ENCODE measurements at regions not wholly inside any gene's neighbourhood (a gene's known extent, or its start where the extent isn't known, plus 50 kb on each side); places are given as distances from the start of the nearest gene placed in this dataset.

GRCh38 chr1:25041916-25042315, 111.8 kb upstream of the RUNX3 start:
- no peak for DNase-seq (ENCODE audit: low read depth)
- H3K4me3 ChIP-seq (replicated peaks; ENCODE audit: low read depth, low read length), result no peak overlapping the region
- no peak for TF ChIP-seq CTCF (IDR thresholded peaks at IDR 0.05; ENCODE audit: low read length, missing control alignments)

GRCh38 chr1:25040122-25040685, 110.1 kb upstream of the RUNX3 start:
- H3K4me3 ChIP-seq (replicated peaks; ENCODE audit: low read depth, low read length), result no peak overlapping the region
- no peak for TF ChIP-seq CTCF (IDR thresholded peaks at IDR 0.05; ENCODE audit: low read length, missing control alignments)
- DNase-seq (ENCODE audit: low read depth), result no peak

GRCh38 chr1:25039229-25039628, 109.2 kb upstream of the RUNX3 start:
- no peak for DNase-seq (ENCODE audit: low read depth)
- H3K4me3 ChIP-seq (replicated peaks; ENCODE audit: low read depth, low read length), result no peak overlapping the region
- TF ChIP-seq CTCF (IDR thresholded peaks at IDR 0.05; ENCODE audit: low read length, missing control alignments), result no peak

- H3K4me3 ChIP-seq (replicated peaks; ENCODE audit: low read depth, low read length), result no peak overlapping the region
- no peak for DNase-seq (ENCODE audit: low read depth)
- no peak for TF ChIP-seq CTCF (IDR thresholded peaks at IDR 0.05; ENCODE audit: low read length, missing control alignments)
These were observed 108.6 kb upstream of the RUNX3 start for GRCh38 chr1:25038699-25039098.

- DNase-seq (ENCODE audit: low read depth), result no peak
- TF ChIP-seq CTCF (IDR thresholded peaks at IDR 0.05; ENCODE audit: low read length, missing control alignments), result peak; percentile 80
These were observed 107.3 kb upstream of the RUNX3 start for GRCh38 chr1:25037174-25038074.

GRCh38 chr1:25036117-25036546, 106.1 kb upstream of the RUNX3 start:
- DNase-seq (ENCODE audit: low read depth), result no peak
- no peak overlapping the region for H3K4me3 ChIP-seq (replicated peaks; ENCODE audit: low read depth, low read length)
- TF ChIP-seq CTCF (IDR thresholded peaks at IDR 0.05; ENCODE audit: low read length, missing control alignments), result no peak

More at GRCh38 chr1:25037174-25038074, 107.3 kb upstream of the RUNX3 start:
- no peak overlapping the region for H3K4me3 ChIP-seq (replicated peaks; ENCODE audit: low read depth, low read length)
